Heart right ventricle (tissue), 16 donors: ENCODE measurements at regions not wholly inside any gene's neighbourhood (a gene's known extent, or its start where the extent isn't known, plus 50 kb on each side); places are given as distances from the start of the nearest gene placed in this dataset.

ENCODE experiments used
- ATAC-seq, 8 donors: fragments of 200-7000 bp; cut with Tn5 transposase; one replicate each; pipeline ENCODE4 v1.9.1; 2020; ENCODE audit warnings: mild to moderate bottlenecking in 8 of 8, moderate library complexity in 8 of 8, moderate number of reproducible peaks in 1 of 8
- DNase-seq, 2 donors: peaks; one replicate each; pipeline ENCODE4 v3.0.0-alpha.2; 2020
- H3K27ac ChIP-seq, 10 donors: fragments of 200-600 bp; sonication (generic) in 2 of 10; one replicate each; pipeline versions ENCODE4 v1.5.0 to v1.8.0; 2020 to 2022; ENCODE audit warnings: mild to moderate bottlenecking in 3 of 10
- H3K27me3 ChIP-seq, 7 donors: fragments of 200-600 bp; one replicate each; pipeline ENCODE4 v1.8.0; 2021 to 2022; ENCODE audit warnings: mild to moderate bottlenecking in 2 of 7
- H3K36me3 ChIP-seq, 9 donors: fragments of 200-600 bp; sonication (generic) in 1 of 9; one replicate each; pipeline versions ENCODE4 v1.5.0 to v1.8.0; 2020 to 2022; ENCODE audit warnings: mild to moderate bottlenecking in 2 of 9
- H3K4me1 ChIP-seq, 9 donors: fragments of 200-600 bp; sonication (generic) in 1 of 9; one replicate each; pipeline versions ENCODE4 v1.5.0 to v1.8.0; 2020 to 2022; ENCODE audit warnings: mild to moderate bottlenecking in 4 of 9
- H3K4me3 ChIP-seq, 10 donors: fragments of 200-600 bp; sonication (generic) in 2 of 10; one replicate each; pipeline versions ENCODE4 v1.5.0 to v1.8.0; 2020 to 2022; ENCODE audit warnings: mild to moderate bottlenecking in 7 of 10, moderate library complexity in 2 of 10
- H3K9me3 ChIP-seq, 11 donors: fragments of 200-600 bp in 10 of 11; sonication (generic) in 2 of 11; one replicate each; pipeline versions ENCODE4 v1.5.0 to v1.8.0; 2013 to 2022; ENCODE audit warnings: mild to moderate bottlenecking in 2 of 11, control low read depth in 1 of 11, moderate library complexity in 1 of 11
- CTCF ChIP-seq, 9 donors: fragments of 200-600 bp; sonication (generic) in 2 of 9; IDR thresholded peaks; one replicate each; pipeline versions ENCODE4 v1.5.0 to v1.8.0; 2021 to 2022; ENCODE audit warnings: antibody characterized with exemption in 9 of 9, mild to moderate bottlenecking in 5 of 9, moderate library complexity in 1 of 9
- WGBS, 2 donors: extraction: QIAGEN DNeasy Blood & Tissue Kit; methylation state at CpG; one replicate each; pipeline ENCODE4 v1.1.7; 2013; ENCODE audit warnings: inconsistent platforms in 1 of 2; 5-methylcytosine and 5-hydroxymethylcytosine counted together
- intact Hi-C, 10 donors: fragments of 100-400 bp; cut with DNase I; formaldehyde crosslinking; loops; one replicate each; pipeline versions ENCODE4 v1.11.1 to v1.14.2; 2022
- donor health status: Arrhythmogenic right ventricular cardiomyopathy.
- donor health status: ischemic (EF 13 %, LVEDD 7.1; RV severe dilation, severe dysfunction).
- donor health status: healthy with polysubstance abuse.
- donor health status: DM: no; HTN: yes; CAD: no.
- donor health status: DM: no; HTN: no; CAD: no.
- donor health status: ischemic (EF 25% LVEDD 6.9; RV normal size, moderate dysfunction).
- donor health status: ischemic (EF 25% LVEDD 5.7; RV mildly dilated, moderate dysfunction).
- donor health status: healthy.
- donor health status: DM: yes; HTN: yes; CAD: no.
- donor health status: Ischemic cardiomyopathy.
- donor health status: ischemic (EF 35%, LVEDD 5.7; RV mildly dilated, moderate dysfunction).
- donor health status: nonischemic (EF 11% LVEDD 7.7; RV severe dilation, severe dysfunction).
- donor health status: DM: yes; HTN: yes; CAD: no.
- donor health status: PGD.
- donor health status: ischemic (EF 29% LVEDD 5.4; RV normal size, mild dysfunction).
- donor health status: nonischemic (EF 23%, LVEDD 6.1; RV moderate dilation, normal function).

DNA sequence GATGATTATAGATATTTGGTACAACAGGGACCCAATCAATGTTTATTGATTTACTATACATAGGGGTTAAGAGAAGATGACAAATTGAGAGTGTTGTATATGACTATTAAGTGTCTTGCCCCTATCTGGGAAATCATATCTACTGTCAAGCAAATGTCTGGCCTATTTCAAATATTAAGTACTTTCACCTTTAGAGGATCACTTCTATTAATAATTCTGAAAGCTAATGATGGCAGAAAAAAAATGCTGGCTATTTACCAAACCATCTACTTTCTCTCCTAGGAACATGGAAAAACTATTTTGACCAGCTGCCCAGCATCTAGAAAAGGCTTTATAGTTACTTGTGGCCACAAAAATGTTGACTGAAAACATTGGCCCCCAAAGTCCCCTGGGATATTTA, 632.3 kb upstream of the ZNF385D start:
- intact Hi-C loops = no loop called here
- ATAC-seq (no peak), DNase-seq (no peak)
- H3K9me3 ChIP-seq = no peaks in the 10 kb centered on the region
- H3K4me1 ChIP-seq = no peaks in the 10 kb centered on the region
- no peak overlapping the region for H3K27ac ChIP-seq
- TF ChIP-seq CTCF (IDR thresholded peaks at IDR 0.05) = no peak
- H3K4me3 ChIP-seq = no peak overlapping the region
- no peaks in the 10 kb centered on the region for H3K27me3 ChIP-seq
- no peaks in the 10 kb centered on the region for H3K36me3 ChIP-seq

GRCh38 chr3:22386107-22386506, 635.1 kb upstream of the ZNF385D start:
- Histone ChIP-seq H3K27me3 (no peaks in the 10 kb centered on the region), H3K9me3 (no peaks in the 10 kb centered on the region), H3K36me3 (no peaks in the 10 kb centered on the region), H3K4me1 (no peaks in the 10 kb centered on the region), H3K4me3 (no peak overlapping the region), H3K27ac (no peak overlapping the region)
- ATAC-seq (no peak), DNase-seq (no peak)
- TF ChIP-seq CTCF (IDR thresholded peaks at IDR 0.05) = no peak
- intact Hi-C loops = no loop called here
- WGBS, 2 donors = 80 to 86% methylated on average over 2 of the region's 2 CpGs

DNA sequence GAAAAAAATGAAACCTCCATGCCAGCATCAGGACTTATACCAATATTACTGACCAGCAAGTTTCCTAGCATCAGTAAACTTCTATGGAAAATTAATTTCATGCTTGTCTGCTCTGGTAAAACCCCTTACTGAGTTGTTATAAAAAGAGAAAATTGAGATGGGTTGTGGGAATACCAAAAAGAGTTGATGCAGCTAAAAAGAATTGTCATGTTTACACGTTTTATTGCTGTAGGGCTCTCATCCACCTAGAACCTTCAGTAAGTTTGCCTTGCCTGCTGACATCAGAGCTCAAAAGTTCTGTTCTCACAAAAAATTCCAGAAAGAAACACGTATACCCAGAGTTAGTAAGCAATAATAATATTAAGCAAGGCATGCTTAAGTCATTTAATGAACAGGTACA, 641.3 kb upstream of the ZNF385D start:
- H3K27ac ChIP-seq = no peak overlapping the region
- ATAC-seq (no peak), DNase-seq (no peak)
- no peaks in the 10 kb centered on the region for H3K36me3 ChIP-seq
- intact Hi-C loops = no loop called here
- no peaks in the 10 kb centered on the region for H3K4me1 ChIP-seq
- 15 to 34% methylated on average over 2 of the region's 2 CpGs for WGBS, 2 donors
- H3K9me3 ChIP-seq = no peaks in the 10 kb centered on the region
- H3K27me3 ChIP-seq = no peaks in the 10 kb centered on the region
- no peak for TF ChIP-seq CTCF (IDR thresholded peaks at IDR 0.05)
- no peak overlapping the region for H3K4me3 ChIP-seq

DNA sequence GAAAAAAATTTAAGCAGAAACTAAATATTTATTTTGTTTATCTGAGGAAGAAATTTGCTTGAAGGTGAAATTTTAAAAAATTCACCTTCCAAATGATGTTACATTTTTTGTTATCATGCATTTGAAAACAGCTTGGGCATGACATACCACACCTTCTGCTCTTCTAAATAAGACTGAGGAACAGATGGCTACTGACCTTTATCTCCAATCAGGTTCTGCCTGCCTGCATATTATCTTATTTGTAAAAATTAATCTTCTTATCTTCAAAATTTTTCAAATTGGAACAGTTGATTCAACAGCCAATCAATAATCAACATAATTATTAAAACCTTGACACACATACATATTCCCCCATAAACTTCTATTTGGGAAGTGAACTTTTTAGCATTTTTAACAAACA, 641.8 kb upstream of the ZNF385D start:
- intact Hi-C loops = no loop called here
- Histone ChIP-seq H3K27ac (no peak overlapping the region), H3K4me1 (no peaks in the 10 kb centered on the region), H3K9me3 (peaks cover 0 to 1% (median 0%) of the 10 kb centered on the region in 11 donors), H3K27me3 (no peaks in the 10 kb centered on the region), H3K4me3 (no peak overlapping the region), H3K36me3 (no peaks in the 10 kb centered on the region)
- no peak for TF ChIP-seq CTCF (IDR thresholded peaks at IDR 0.05)
- ATAC-seq = no peak
- DNase-seq = no peak

DNA sequence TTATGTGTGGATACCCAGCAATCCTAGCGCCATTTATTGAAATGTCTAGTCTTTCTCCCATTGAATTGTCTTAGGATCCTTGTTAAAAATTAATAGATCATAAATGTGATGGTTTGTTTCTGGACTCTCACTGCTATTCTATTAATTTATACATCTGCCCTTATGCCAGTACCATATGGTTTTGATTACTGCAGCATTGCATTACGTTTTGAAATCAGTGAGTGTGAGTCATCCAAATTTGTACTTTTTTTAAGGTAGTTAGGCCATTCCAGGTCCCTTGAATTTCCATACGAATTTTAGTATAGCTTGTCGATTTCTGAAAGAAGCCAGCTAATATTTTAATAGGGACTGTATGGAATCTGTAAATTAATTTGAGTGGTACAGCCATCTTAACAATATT, 648.6 kb upstream of the ZNF385D start:
- Histone ChIP-seq H3K4me1 (no peaks in the 10 kb centered on the region), H3K36me3 (no peaks in the 10 kb centered on the region), H3K27ac (no peak overlapping the region), H3K9me3 (peaks cover 0 to 17% (median 0%) of the 10 kb centered on the region in 11 donors), H3K4me3 (no peak overlapping the region), H3K27me3 (no peaks in the 10 kb centered on the region)
- TF ChIP-seq CTCF (IDR thresholded peaks at IDR 0.05) = no peak
- DNase-seq (no peak), ATAC-seq (no peak)
- intact Hi-C loops = no loop called here
- WGBS, 2 donors = 58 to 67% methylated on average over 4 of the region's 4 CpGs
